Naive thymus-derived CD4-positive, alpha-beta T cell (primary cell): ENCODE measurements at regions not wholly inside any gene's neighbourhood (a gene's known extent, or its start where the extent isn't known, plus 50 kb on each side); places are given as distances from the start of the nearest gene placed in this dataset.
A peak's percentile ranks its signal among the peaks of the same experiment; 100 is the strongest.

Experiments used
- ATAC-seq: fragments of 150-1000 bp; cut with Tn5 transposase; 2 replicates; pipeline ENCODE4 v1.10.0; 2021; ENCODE audit warnings: mild to moderate bottlenecking, moderate library complexity
- CTCF ChIA-PET: fragments of 350-600 bp; sonication (Branson Sonifier 250); formaldehyde crosslinking; loops from one replicate; lab custom pipeline; 2021; ENCODE audit warnings: antibody characterized with exemption; lab: Charles Lee
- POLR2A ChIA-PET: fragments of 350-600 bp; sonication (Branson Sonifier 250); formaldehyde crosslinking; loops from one replicate; lab custom pipeline; 2021; ENCODE audit warnings: antibody characterized with exemption, inconsistent platforms; lab: Charles Lee
- DNase-seq, 9 donors: peaks; one replicate each; pipeline versions ENCODE4 v3.0.0 to v3.0.0-alpha.2; 2020 to 2022; ENCODE audit warnings: mixed read lengths in 1 of 9
- H3K27ac ChIP-seq: one replicate; pipeline ENCODE4 v1.7.0; 2013; ENCODE audit warnings: mild to moderate bottlenecking, low read depth, low read length, moderate library complexity
- H3K27me3 ChIP-seq, 2 donors: one replicate each; pipeline ENCODE4 v1.7.0; 2013; ENCODE audit warnings: low read length in 2 of 2, mild to moderate bottlenecking in 2 of 2, moderate library complexity in 2 of 2; ENCODE audit not compliant: control insufficient read depth in 2 of 2, insufficient read depth in 2 of 2
- H3K36me3 ChIP-seq, 3 experiments: 1 replicate in 2 of 3; 2 replicates in 1 of 3; pipeline ENCODE4 v1.7.0; 2013; ENCODE audit warnings: low read length in 3 of 3, mild to moderate bottlenecking in 3 of 3, moderate library complexity in 1 of 3; ENCODE audit not compliant: insufficient read depth in 3 of 3, control insufficient read depth in 2 of 3
- H3K4me1 ChIP-seq, 2 donors: one replicate each; pipeline ENCODE4 v1.7.0; 2013; ENCODE audit warnings: low read length in 2 of 2, mild to moderate bottlenecking in 2 of 2, moderate library complexity in 1 of 2; ENCODE audit not compliant: control insufficient read depth in 2 of 2, insufficient read depth in 2 of 2
- H3K4me3 ChIP-seq: 2 replicates; pipeline ENCODE4 v1.7.0; 2013; ENCODE audit warnings: mild to moderate bottlenecking, low read length
- H3K9me3 ChIP-seq, 3 experiments: 1 replicate in 2 of 3; 2 replicates in 1 of 3; pipeline ENCODE4 v1.7.0; 2013; ENCODE audit warnings: low read length in 3 of 3; ENCODE audit not compliant: control insufficient read depth in 2 of 3
- H3K27ac Mint-ChIP-seq, 9 donors: one replicate each; pipeline ENCODE4 v1.8.0; 2020 to 2022; ENCODE audit warnings: mixed read lengths in 9 of 9, mild to moderate bottlenecking in 8 of 9, moderate library complexity in 5 of 9, inconsistent platforms in 2 of 9
- H3K27me3 Mint-ChIP-seq, 5 donors: one replicate each; pipeline ENCODE4 v1.8.0; 2021 to 2022; ENCODE audit warnings: mixed read lengths in 5 of 5, mild to moderate bottlenecking in 1 of 5
- H3K36me3 Mint-ChIP-seq, 5 donors: one replicate each; pipeline ENCODE4 v1.8.0; 2020 to 2022; ENCODE audit warnings: mixed read lengths in 5 of 5, mild to moderate bottlenecking in 3 of 5, inconsistent platforms in 1 of 5
- H3K4me1 Mint-ChIP-seq, 7 donors: one replicate each; pipeline ENCODE4 v1.8.0; 2020 to 2022; ENCODE audit warnings: mixed read lengths in 7 of 7, mild to moderate bottlenecking in 3 of 7, inconsistent platforms in 1 of 7
- H3K4me3 Mint-ChIP-seq, 10 donors: one replicate each; pipeline ENCODE4 v1.8.0; 2020 to 2022; ENCODE audit warnings: mild to moderate bottlenecking in 10 of 10, mixed read lengths in 10 of 10, moderate library complexity in 6 of 10, inconsistent platforms in 2 of 10
- H3K9me3 Mint-ChIP-seq, 11 donors: one replicate each; pipeline ENCODE4 v1.8.0; 2020 to 2022; ENCODE audit warnings: mixed read lengths in 11 of 11, mild to moderate bottlenecking in 4 of 11, inconsistent platforms in 1 of 11, moderate library complexity in 1 of 11
- intact Hi-C, 2 donors: fragments of 100-400 bp; cut with micrococcal nuclease; formaldehyde crosslinking; loops; one replicate each; pipeline ENCODE4 v1.15.1; 2023

DNA sequence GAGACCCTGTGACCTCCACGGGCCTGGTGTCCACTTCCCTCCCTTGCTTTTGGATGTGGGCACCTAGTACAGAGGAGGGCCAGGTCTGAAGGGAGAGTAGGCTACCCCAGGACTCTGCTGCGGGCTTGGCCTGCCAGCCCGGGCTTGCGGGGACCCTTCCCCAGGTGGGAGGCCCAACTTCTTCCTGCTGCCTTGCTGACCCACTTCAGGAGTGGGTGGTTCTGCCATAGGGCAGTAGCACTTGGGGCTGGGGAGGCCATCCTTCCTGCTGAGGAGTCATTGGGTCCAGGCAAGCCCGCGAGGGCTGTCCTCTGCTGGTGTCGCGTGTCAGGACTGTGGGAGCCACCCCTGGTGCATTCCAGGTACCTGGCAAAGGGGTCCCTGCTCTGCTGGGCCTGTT is 1250.0 kb downstream of the BRD1 start:
- Histone ChIP-seq H3K36me3 (no peaks in the 10 kb centered on the region), H3K27me3 (peaks cover 0 to 3% of the 10 kb centered on the region in 2 donors), H3K4me3 (no peak overlapping the region), H3K4me1 (no peaks in the 10 kb centered on the region), H3K27ac (no peak overlapping the region), H3K9me3 (no peaks in the 10 kb centered on the region)
- ChIA-PET POLR2A (no interaction called here), CTCF (no interaction called here)
- ATAC-seq, result no peak
- Mint-ChIP-seq H3K27ac (no peak overlapping the region), H3K9me3 (peaks cover 0 to 5% (median 0%) of the 10 kb centered on the region in 11 donors), H3K27me3 (peaks cover 22 to 39% (median 29%) of the 10 kb centered on the region in 5 donors), H3K36me3 (peaks cover 0 to 6% (median 0%) of the 10 kb centered on the region in 5 donors), H3K4me3 (peak overlapping the region in 4 of 10 donors; percentile 8 to 71 (median 36)), H3K4me1 (peaks cover 0 to 15% (median 0%) of the 10 kb centered on the region in 7 donors)
- DNase-seq, result no peak
- intact Hi-C loops, result no loop called here

DNA sequence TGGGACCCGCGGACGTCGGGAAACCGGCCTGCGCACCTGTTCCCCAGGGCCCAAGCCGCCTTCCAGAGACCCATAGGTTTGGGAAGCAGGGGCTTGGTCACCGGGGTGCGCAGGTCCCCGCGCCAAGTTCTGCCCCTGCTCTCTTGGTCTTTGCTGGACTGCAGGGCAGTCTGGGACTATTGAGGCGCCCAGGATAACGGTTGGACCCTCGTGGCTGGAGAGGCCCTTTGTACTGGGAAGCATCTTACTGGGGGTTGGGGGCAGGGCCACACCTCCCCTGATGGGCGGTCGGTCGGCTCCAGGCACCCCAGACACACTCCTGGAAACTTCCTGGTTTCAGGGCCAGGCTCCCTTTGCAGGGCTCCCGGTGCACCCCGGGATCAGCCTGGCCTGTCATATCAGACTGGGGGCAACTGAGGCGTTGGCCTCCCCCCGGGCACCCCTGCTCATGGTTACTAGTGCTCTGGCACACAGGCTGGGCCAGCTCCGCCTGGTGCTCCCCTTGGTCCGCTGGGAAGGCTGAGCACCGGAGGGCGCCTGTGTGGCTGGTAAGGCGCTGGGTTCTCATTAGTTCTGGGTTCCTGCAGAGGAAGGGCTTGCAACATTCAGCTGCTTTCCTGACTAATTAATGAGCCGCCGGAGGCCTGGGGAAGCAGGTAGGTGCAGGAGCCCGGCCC is 1250.5 kb downstream of the BRD1 start:
- intact Hi-C loops, result no loop called here
- CTCF ChIA-PET, result no interaction called here

DNA sequence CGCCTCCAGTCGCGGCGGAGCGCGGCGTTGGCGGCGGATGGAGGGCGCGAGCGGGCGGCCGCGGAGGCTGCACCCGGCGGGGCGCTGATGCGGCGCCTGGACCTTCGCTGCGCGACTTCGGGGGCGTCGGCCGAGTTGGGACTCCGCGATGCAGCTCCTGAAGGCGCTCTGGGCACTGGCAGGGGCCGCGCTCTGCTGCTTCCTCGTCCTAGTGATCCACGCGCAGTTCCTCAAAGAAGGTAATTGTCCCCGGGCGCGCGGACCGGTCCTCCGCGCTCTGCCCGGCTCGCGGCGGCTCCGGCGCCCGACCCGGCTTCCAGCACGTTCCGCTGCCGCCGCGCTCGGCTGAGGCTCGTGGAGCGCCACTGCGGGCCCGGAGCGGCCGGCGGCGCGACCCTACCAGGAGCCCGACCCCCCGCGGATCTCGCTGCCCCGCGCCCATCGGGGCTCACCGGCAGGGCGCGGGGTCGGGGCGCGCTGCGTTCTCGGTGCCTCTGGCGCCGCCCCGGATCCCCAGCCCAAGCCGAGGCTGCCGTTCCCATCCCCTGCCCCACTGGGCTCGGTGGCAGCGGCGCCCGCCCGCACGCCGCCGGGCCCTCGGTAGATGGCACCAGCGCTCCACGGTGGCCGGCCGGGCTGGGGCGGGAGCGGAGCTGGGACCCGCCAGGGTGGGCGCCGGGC is 1251.2 kb downstream of the BRD1 start:
- Histone ChIP-seq H3K27ac (no peak overlapping the region), H3K27me3 (peaks cover 0 to 3% of the 10 kb centered on the region in 2 donors), H3K9me3 (no peaks in the 10 kb centered on the region), H3K4me3 (no peak overlapping the region), H3K36me3 (no peaks in the 10 kb centered on the region), H3K4me1 (no peaks in the 10 kb centered on the region)
- Mint-ChIP-seq H3K27me3 (peaks cover 22 to 49% (median 35%) of the 10 kb centered on the region in 5 donors), H3K36me3 (peaks cover 0 to 11% (median 4%) of the 10 kb centered on the region in 5 donors), H3K9me3 (peaks cover 2 to 17% (median 9%) of the 10 kb centered on the region in 11 donors), H3K4me3 (peak overlapping the region in 1 of 10 donors; percentile 71), H3K27ac (no peak overlapping the region), H3K4me1 (peaks cover 0 to 15% (median 0%) of the 10 kb centered on the region in 7 donors)
- POLR2A ChIA-PET, result no interaction called here
- CTCF ChIA-PET, result no interaction called here
- ATAC-seq, result no peak
- no peak for DNase-seq
- intact Hi-C loops, result no loop called here

More for the DNA sequence above, 1250.5 kb downstream of the BRD1 start:
- Histone ChIP-seq H3K36me3 (no peaks in the 10 kb centered on the region), H3K9me3 (no peaks in the 10 kb centered on the region), H3K4me1 (no peaks in the 10 kb centered on the region), H3K4me3 (no peak overlapping the region), H3K27me3 (peaks cover 0 to 3% of the 10 kb centered on the region in 2 donors), H3K27ac (no peak overlapping the region)
- peaks cover 22 to 44% (median 31%) of the 10 kb centered on the region in 5 donors for H3K27me3 Mint-ChIP-seq
- ATAC-seq, result no peak
- peak overlapping the region in 5 of 10 donors; percentile 25 to 71 (median 36) for H3K4me3 Mint-ChIP-seq
- H3K27ac Mint-ChIP-seq, result no peak overlapping the region
- peaks cover 0 to 15% (median 0%) of the 10 kb centered on the region in 7 donors for H3K4me1 Mint-ChIP-seq
- no peak for DNase-seq
- POLR2A ChIA-PET, result no interaction called here
- peaks cover under 1 to 11% (median 3%) of the 10 kb centered on the region in 11 donors for H3K9me3 Mint-ChIP-seq
- H3K36me3 Mint-ChIP-seq, result peaks cover 0 to 11% (median 0%) of the 10 kb centered on the region in 5 donors

DNA sequence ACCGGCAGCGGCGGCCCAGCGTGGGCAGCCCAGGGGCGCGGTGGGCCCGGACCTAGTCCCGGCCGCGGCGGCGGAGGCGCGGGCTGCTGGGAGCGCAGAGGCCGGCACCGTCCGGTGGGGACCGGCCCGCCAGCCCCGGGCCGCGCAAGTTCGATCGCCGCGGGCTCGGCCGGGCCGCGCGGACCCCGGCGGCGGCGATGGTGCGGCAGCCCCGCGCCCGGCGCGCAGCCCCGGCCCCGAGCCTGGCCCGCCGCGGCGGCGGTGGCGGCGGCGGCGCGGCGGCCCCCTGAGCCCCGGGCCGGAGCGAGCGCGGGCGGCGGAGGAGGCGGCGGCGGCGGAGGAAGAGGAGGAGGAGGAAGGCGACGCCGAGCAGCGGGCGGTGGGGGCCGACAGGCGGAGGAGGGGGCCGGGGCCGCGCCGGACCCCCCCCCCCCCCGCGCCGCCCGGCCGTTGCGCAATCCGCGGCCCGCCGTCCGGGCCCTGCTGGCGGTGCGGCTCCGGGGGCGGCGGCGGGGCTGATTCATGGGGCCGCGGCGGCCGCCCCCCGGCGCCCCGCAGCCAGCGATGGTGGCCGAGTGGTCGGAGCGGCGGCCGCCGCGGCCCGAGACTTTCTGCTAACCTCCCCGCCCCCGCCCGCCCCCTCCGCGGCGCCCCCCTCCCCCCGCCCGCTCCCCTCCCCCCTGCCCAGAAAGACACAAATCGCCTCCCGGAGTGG is 1251.9 kb downstream of the BRD1 start:
- intact Hi-C loops, result no loop called here
- ChIA-PET CTCF (no interaction called here), POLR2A (no interaction called here)
- Mint-ChIP-seq H3K36me3 (peaks cover 0 to 11% (median 4%) of the 10 kb centered on the region in 5 donors), H3K9me3 (peaks cover 3 to 22% (median 13%) of the 10 kb centered on the region in 11 donors), H3K27me3 (peaks cover 22 to 50% (median 36%) of the 10 kb centered on the region in 5 donors), H3K4me3 (no peak overlapping the region), H3K27ac (no peak overlapping the region), H3K4me1 (peaks cover 0 to 15% (median 0%) of the 10 kb centered on the region in 7 donors)
- H3K9me3 ChIP-seq, result no peaks in the 10 kb centered on the region
- no peaks in the 10 kb centered on the region for H3K4me1 ChIP-seq
- no peak for ATAC-seq
- DNase-seq, result no peak
- H3K36me3 ChIP-seq, result no peaks in the 10 kb centered on the region
- H3K27me3 ChIP-seq, result peaks cover 0 to 3% of the 10 kb centered on the region in 2 donors
- H3K27ac ChIP-seq, result no peak overlapping the region
- no peak overlapping the region for H3K4me3 ChIP-seq

DNA sequence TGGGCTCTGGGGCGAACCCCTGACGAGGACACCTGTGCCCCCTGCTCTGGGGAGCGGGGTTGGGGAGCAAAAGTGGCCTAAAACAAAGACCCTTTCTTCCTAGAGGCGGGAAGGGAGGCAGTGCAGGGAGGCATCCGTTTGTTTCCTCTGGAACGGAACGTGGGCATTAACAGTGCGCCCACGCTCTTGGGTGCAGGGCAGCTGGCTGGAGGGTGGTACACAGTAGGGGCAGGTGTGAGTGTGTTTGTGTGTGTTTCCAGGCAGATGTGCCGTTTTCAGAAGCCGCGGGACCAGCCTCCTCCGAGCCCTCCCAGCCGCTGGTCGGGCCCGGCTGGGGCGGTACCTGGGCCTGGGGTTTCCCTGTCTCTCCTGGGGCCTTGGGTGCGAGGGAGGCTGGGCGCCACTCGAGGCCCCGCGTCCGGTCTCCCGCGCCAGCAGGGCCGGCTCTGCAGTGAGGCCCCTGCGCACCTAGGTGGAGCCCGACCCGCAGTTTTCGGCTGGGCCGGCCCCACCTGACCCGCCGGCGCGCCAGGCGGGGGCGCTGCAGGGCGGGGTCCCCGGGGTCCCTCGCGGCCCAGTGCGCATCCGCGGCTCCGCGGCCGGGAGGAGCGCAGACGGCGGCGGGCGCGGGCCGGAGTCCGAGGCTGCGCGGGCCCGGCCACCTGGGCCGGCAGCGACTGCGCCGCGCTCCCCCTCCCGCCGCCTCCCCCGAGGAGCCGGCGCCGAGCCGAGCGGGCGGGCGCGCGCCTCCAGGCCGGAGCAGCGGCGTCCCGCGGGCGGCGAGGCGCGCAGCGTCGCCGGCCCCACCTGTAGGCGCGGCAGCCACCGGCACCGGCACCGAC is 1252.7 kb downstream of the BRD1 start:
- ChIA-PET CTCF (no interaction called here), POLR2A (no interaction called here)
- ATAC-seq (no peak), DNase-seq (peak in 1 of 9 donors; percentile 25)
- Histone ChIP-seq H3K4me1 (no peaks in the 10 kb centered on the region), H3K4me3 (no peak overlapping the region), H3K36me3 (no peaks in the 10 kb centered on the region), H3K9me3 (peaks cover 0 to 3% (median 0%) of the 10 kb centered on the region in 3 experiments), H3K27me3 (peaks cover 0 to 3% of the 10 kb centered on the region in 2 donors), H3K27ac (no peak overlapping the region)
- H3K27ac Mint-ChIP-seq, result no peak overlapping the region
- peaks cover 0 to 13% (median 8%) of the 10 kb centered on the region in 5 donors for H3K36me3 Mint-ChIP-seq
- peak overlapping the region in 8 of 10 donors; percentile 14 to 82 (median 48) for H3K4me3 Mint-ChIP-seq
- peaks cover 0 to 15% (median 0%) of the 10 kb centered on the region in 7 donors for H3K4me1 Mint-ChIP-seq
- peaks cover 24 to 58% (median 36%) of the 10 kb centered on the region in 5 donors for H3K27me3 Mint-ChIP-seq
- peaks cover 9 to 30% (median 19%) of the 10 kb centered on the region in 11 donors for H3K9me3 Mint-ChIP-seq
- intact Hi-C loops, result no loop called here

DNA sequence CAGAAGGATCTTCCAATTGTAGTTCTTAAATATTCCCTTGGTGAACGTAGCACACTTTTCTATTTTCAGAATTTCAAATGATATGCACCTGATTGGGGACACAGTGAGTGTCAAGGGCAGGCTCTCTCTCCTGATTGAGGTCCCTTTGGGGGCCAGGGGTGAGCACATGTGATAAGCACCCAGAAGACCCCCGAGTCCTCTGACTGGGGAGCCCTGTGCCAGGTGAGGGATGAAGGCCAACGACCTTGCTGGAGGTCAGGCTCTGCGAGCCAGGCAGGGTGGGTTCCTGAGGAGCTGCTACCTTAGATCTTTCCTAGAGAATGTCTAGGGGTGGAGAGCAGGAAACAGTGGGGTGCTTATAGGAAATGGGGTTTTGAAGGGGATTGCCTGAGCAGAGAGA is 1253.9 kb downstream of the BRD1 start:
- ATAC-seq (no peak), DNase-seq (no peak)
- intact Hi-C loops, result no loop called here
- Mint-ChIP-seq H3K27me3 (peaks cover 29 to 56% (median 36%) of the 10 kb centered on the region in 5 donors), H3K4me1 (peaks cover 0 to 15% (median 0%) of the 10 kb centered on the region in 7 donors), H3K9me3 (peaks cover 11 to 33% (median 22%) of the 10 kb centered on the region in 11 donors), H3K36me3 (peaks cover 0 to 15% (median 10%) of the 10 kb centered on the region in 5 donors), H3K4me3 (peak overlapping the region in 4 of 10 donors; percentile 14 to 82 (median 36)), H3K27ac (no peak overlapping the region)
- Histone ChIP-seq H3K4me3 (no peak overlapping the region), H3K27me3 (peaks cover 0 to 3% of the 10 kb centered on the region in 2 donors), H3K27ac (no peak overlapping the region), H3K36me3 (no peaks in the 10 kb centered on the region), H3K4me1 (no peaks in the 10 kb centered on the region), H3K9me3 (peaks cover 0 to 9% (median 0%) of the 10 kb centered on the region in 3 experiments)
- CTCF ChIA-PET, result no interaction called here
- POLR2A ChIA-PET, result no interaction called here
